ENCODE measurements at regions not wholly inside any gene's neighbourhood (a gene's known extent, or its start where the extent isn't known, plus 50 kb on each side); places are given as distances from the start of the nearest gene placed in this dataset.

DNA sequence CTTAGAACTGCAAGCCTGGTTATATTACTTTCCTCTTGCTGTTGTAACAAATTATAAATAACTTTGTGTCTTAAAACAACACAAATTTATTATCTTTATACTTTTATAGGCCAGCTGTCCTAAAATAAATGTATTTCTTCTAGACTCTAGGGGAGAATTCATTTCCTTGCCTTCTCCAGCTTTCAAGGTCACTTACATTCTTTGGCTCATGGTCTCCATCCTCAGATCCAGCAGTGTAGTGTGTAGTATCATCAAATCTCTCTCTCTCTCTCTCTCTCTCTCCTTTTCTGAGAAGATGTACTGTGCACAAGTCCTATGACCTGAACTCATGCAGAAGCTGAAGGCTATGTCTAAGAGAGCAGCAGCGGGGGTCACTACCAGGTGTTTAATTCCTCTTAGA lies 1510.6 kb downstream of the MRPL39 start:
- TF ChIP-seq TCF7L2 (IDR thresholded peaks at IDR 0.05; ENCODE audit: borderline replicate concordance, low read depth, low read length) (no peak), ZBTB17 (tag by site-specific recombination; IDR thresholded peaks at IDR 0.05) (no peak), ZNF112 (tag by site-specific recombination; IDR thresholded peaks at IDR 0.05) (no peak), ZNF48 (tag by site-specific recombination; IDR thresholded peaks at IDR 0.05) (no peak), YY1 (tag by site-specific recombination; IDR thresholded peaks at IDR 0.05) (no peak), ZNF670 (tag by site-specific recombination; IDR thresholded peaks at IDR 0.05; ENCODE audit: low read depth) (no peak), YY2 (tag by site-specific recombination; IDR thresholded peaks at IDR 0.05) (no peak), ATF2 (tag by site-specific recombination; IDR thresholded peaks at IDR 0.05; ENCODE audit: low read depth) (no peak), ZNF133 (tag by site-specific recombination; IDR thresholded peaks at IDR 0.05) (no peak), ZNF76 (tag by site-specific recombination; IDR thresholded peaks at IDR 0.05; ENCODE audit: borderline replicate concordance, low read depth) (no peak), ZNF37A (tag by site-specific recombination; IDR thresholded peaks at IDR 0.05) (no peak), PRDM10 (tag by site-specific recombination; IDR thresholded peaks at IDR 0.05) (no peak)
- TF ChIP-seq, protein P1, sequence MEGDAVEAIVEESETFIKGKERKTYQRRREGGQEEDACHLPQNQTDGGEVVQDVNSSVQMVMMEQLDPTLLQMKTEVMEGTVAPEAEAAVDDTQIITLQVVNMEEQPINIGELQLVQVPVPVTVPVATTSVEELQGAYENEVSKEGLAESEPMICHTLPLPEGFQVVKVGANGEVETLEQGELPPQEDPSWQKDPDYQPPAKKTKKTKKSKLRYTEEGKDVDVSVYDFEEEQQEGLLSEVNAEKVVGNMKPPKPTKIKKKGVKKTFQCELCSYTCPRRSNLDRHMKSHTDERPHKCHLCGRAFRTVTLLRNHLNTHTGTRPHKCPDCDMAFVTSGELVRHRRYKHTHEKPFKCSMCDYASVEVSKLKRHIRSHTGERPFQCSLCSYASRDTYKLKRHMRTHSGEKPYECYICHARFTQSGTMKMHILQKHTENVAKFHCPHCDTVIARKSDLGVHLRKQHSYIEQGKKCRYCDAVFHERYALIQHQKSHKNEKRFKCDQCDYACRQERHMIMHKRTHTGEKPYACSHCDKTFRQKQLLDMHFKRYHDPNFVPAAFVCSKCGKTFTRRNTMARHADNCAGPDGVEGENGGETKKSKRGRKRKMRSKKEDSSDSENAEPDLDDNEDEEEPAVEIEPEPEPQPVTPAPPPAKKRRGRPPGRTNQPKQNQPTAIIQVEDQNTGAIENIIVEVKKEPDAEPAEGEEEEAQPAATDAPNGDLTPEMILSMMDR (tag by site-specific recombination; IDR thresholded peaks at IDR 0.05), result no peak
- TF ChIP-seq, protein P2, sequence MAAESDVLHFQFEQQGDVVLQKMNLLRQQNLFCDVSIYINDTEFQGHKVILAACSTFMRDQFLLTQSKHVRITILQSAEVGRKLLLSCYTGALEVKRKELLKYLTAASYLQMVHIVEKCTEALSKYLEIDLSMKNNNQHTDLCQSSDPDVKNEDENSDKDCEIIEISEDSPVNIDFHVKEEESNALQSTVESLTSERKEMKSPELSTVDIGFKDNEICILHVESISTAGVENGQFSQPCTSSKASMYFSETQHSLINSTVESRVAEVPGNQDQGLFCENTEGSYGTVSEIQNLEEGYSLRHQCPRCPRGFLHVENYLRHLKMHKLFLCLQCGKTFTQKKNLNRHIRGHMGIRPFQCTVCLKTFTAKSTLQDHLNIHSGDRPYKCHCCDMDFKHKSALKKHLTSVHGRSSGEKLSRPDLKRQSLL (tag by site-specific recombination; IDR thresholded peaks at IDR 0.05), result no peak

Measured in HEK293 (cell line).